ENCODE measurements at regions not wholly inside any gene's neighbourhood (a gene's known extent, or its start where the extent isn't known, plus 50 kb on each side); places are given as distances from the start of the nearest gene placed in this dataset.

- Mint-ChIP-seq H3K27me3 (ENCODE audit: low read depth, poor library complexity) (peaks cover 9% of the 10 kb centered on the region), H3K27ac (no peak overlapping the region), H3K4me1 (peaks cover 5% of the 10 kb centered on the region), H3K9me3 (no peaks in the 10 kb centered on the region), H3K36me3 (ENCODE audit: low read depth) (no peaks in the 10 kb centered on the region), H3K4me3 (no peak overlapping the region)
- TF ChIP-seq, protein P1, sequence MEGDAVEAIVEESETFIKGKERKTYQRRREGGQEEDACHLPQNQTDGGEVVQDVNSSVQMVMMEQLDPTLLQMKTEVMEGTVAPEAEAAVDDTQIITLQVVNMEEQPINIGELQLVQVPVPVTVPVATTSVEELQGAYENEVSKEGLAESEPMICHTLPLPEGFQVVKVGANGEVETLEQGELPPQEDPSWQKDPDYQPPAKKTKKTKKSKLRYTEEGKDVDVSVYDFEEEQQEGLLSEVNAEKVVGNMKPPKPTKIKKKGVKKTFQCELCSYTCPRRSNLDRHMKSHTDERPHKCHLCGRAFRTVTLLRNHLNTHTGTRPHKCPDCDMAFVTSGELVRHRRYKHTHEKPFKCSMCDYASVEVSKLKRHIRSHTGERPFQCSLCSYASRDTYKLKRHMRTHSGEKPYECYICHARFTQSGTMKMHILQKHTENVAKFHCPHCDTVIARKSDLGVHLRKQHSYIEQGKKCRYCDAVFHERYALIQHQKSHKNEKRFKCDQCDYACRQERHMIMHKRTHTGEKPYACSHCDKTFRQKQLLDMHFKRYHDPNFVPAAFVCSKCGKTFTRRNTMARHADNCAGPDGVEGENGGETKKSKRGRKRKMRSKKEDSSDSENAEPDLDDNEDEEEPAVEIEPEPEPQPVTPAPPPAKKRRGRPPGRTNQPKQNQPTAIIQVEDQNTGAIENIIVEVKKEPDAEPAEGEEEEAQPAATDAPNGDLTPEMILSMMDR (IDR thresholded peaks at IDR 0.05), result no peak
- no peak for DNase-seq
Observed at GRCh38 chr2:10987439-10987838, 75.7 kb downstream of the KCNF1 start.

DNA sequence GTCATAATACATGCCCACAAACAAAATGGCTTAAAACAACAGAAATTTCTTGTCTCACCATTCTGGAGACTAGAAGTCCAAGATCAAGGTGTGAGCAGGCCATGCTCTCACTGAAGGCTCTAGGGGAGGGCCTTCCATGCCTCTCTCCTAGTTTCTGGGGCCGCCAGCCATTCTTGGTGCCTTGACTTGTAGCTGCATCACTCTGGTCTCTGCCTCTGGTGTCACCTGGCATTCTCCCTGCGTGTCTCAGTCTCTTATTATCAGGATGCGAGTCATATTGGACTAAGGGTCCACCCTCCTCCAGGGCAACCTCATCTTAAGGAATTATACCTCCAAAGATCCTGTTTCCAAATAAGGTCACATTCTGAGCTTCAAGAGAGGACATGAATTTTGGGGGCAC is 76.1 kb downstream of the KCNF1 start:
- H3K4me1 Mint-ChIP-seq, result peaks cover 5% of the 10 kb centered on the region
- no peaks in the 10 kb centered on the region for H3K9me3 Mint-ChIP-seq
- peaks cover 12% of the 10 kb centered on the region for H3K27me3 Mint-ChIP-seq (ENCODE audit: low read depth, poor library complexity)
- H3K4me3 Mint-ChIP-seq, result no peak overlapping the region
- H3K36me3 Mint-ChIP-seq (ENCODE audit: low read depth), result no peaks in the 10 kb centered on the region
- DNase-seq, result no peak
- TF ChIP-seq, protein P1 (IDR thresholded peaks at IDR 0.05), result no peak
- H3K27ac Mint-ChIP-seq, result no peak overlapping the region

DNA sequence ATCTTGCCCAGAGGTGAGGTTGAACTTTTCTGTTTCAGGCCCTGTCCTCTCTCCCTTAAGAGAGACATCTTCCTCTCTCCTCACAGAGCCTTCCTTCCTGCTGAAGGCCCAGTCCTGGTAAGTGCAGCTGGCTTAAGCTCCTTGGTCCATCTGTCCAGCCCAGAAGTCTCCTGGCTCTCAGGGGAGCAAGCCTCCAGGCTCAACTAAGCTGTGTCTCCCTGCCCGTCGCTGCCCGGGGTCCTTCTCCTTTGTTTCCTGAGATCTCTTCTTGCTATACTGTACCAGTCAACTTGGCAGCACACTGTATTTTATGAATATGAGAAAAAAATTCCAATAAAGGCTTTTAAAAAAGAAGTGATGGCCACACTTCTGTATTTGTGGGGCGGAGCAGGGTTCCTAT is 77.4 kb downstream of the KCNF1 start:
- H3K4me3 Mint-ChIP-seq, result no peak overlapping the region
- no peak for DNase-seq
- peaks cover 6% of the 10 kb centered on the region for H3K4me1 Mint-ChIP-seq
- peaks cover 9% of the 10 kb centered on the region for H3K27me3 Mint-ChIP-seq (ENCODE audit: low read depth, poor library complexity)
- H3K27ac Mint-ChIP-seq, result no peak overlapping the region
- TF ChIP-seq, protein P1 (IDR thresholded peaks at IDR 0.05), result no peak
- H3K36me3 Mint-ChIP-seq (ENCODE audit: low read depth), result no peaks in the 10 kb centered on the region
- H3K9me3 Mint-ChIP-seq, result no peaks in the 10 kb centered on the region

GRCh38 chr2:10989782-10990181 is 78.0 kb downstream of the KCNF1 start:
- Mint-ChIP-seq H3K27ac (no peak overlapping the region), H3K27me3 (ENCODE audit: low read depth, poor library complexity) (peaks cover 9% of the 10 kb centered on the region), H3K36me3 (ENCODE audit: low read depth) (no peaks in the 10 kb centered on the region), H3K9me3 (no peaks in the 10 kb centered on the region), H3K4me1 (peaks cover 6% of the 10 kb centered on the region), H3K4me3 (no peak overlapping the region)
- no peak for DNase-seq
- TF ChIP-seq, protein P1 (IDR thresholded peaks at IDR 0.05), result no peak

DNA sequence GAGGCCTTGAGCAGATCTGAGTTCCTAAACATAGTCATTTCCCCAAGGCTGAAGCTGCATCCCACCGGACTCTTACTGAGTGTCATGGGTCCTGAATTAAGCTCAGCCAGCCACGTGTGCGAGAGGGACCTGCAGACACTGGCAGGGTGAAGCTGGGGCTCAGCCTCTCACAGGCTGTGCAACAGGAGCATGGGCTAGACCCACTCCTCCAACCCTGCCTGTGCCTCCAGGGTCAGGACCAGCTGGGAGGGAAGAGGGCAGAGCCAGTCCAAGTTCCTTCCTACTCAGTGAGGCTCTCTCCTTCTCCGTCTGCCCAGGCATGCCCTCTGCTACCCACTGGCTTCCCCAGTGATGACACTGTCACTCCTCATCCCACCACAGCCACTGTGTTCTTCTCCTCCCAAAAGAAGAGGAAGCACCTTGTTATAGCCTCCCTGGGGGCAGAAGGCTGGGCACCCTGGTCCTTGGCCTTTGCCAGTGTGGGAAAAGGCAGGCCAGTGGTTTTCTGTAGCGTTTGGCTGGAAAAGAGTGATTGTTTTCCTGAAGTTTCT is 78.9 kb downstream of the KCNF1 start:
- Mint-ChIP-seq H3K27ac (no peak overlapping the region), H3K9me3 (peaks cover 2% of the 10 kb centered on the region), H3K4me1 (peaks cover 6% of the 10 kb centered on the region), H3K4me3 (no peak overlapping the region), H3K36me3 (ENCODE audit: low read depth) (no peaks in the 10 kb centered on the region), H3K27me3 (ENCODE audit: low read depth, poor library complexity) (peaks cover 9% of the 10 kb centered on the region)
- TF ChIP-seq, protein P1 (IDR thresholded peaks at IDR 0.05), result no peak
- no peak for DNase-seq

DNA sequence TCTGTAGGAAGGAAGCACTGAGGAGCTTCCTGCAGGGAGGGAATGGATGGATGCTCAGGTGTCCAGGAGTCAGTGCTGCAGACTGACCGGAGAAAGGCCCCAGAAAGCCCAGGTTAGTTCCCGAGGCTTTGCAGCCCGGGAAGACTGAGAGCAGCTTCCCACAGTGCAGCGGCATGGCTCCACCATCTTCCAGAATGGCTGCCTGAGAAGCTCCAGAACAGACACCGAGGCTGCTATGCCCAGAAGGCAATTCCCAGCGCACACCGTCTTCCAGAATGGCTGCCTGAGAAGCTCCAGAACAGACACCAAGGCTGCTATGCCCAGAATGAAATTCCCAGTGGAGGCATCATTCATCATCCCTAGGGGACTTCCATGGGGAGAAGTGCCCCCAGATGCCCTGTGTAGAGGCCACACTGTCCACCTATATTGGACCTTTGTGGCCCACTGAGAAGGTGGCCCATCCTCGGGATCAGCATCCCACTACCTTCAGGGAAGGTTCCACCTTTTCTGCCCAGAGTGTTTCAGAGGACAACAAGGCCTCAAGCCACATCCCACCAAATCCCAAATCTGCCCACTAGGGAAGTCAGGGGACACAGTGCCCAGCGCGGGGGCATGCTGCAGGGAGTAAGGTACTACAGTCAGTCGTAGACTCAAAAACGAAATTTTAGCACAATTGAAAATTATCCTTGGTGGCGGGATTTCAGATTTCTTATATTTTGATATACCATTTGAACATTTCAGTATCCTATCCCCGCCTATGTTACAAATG is 80.5 kb downstream of the KCNF1 start:
- DNase-seq, result no peak
- peaks cover 6% of the 10 kb centered on the region for H3K4me1 Mint-ChIP-seq
- H3K27ac Mint-ChIP-seq, result no peak overlapping the region
- TF ChIP-seq, protein P1 (IDR thresholded peaks at IDR 0.05), result no peak
- H3K27me3 Mint-ChIP-seq (ENCODE audit: low read depth, poor library complexity), result peaks cover 12% of the 10 kb centered on the region
- H3K9me3 Mint-ChIP-seq, result peaks cover 4% of the 10 kb centered on the region
- H3K36me3 Mint-ChIP-seq (ENCODE audit: low read depth), result no peaks in the 10 kb centered on the region
- no peak overlapping the region for H3K4me3 Mint-ChIP-seq
